DMS 273 treated with DMSO at 0.1 percent for 48 hours (cell line): ENCODE measurements at regions not wholly inside any gene's neighbourhood (a gene's known extent, or its start where the extent isn't known, plus 50 kb on each side); places are given as distances from the start of the nearest gene placed in this dataset.
"Not testable (repeated sequence)": the region's sequence is repeated elsewhere in the genome, so short reads cannot be mapped to it uniquely, and the experiment has no call there.

Source experiments
- DNase-seq: peaks from one replicate; lab custom pipeline; 2025; lab: John Stamatoyannopoulos, UW

- DNase-seq: no peak
Observed at GRCh38 chr2:182477774-182478173, 50.9 kb upstream of the PDE1A start.

DNA sequence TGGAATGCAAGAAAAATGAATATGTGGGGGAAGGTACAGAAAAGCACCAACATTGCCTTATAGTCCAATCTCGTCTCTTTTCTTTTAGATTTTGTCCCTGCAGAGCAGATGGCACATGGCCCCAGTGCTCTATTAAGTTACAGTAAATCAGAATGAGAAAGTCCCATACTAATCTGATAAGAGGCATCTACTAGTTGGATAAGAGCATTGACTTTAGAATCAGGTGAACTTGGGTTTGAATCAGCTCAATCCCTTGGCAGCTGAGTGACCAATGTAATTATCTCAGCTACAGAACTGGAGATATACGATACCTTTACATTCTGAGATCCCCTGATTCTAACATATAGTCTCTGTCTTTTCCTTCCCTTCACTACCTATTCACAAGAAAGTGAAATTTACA lies 54.8 kb upstream of the PDE1A start:
- DNase-seq: no peak

GRCh38 chr2:182482511-182482910 lies 55.7 kb upstream of the PDE1A start:
- DNase-seq: no peak

DNA sequence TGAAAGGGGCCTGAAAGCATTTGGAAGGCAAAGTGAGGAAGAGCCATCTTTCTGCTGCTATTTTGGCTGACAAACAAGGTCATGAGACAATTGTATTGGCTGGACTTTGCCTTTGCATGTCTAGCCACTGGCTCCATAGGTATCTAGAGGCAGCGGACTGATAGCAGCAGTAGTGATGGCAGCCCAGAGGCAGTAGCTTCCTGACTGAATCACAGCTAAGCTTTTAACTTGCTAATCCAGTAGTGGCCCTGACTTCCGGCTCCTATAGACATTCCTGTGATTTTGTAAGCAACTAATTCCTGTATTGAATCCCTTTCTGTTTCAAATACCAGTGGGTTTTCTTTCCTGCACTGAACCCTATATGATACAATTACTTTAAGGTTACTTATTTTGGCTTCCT lies 69.8 kb upstream of the PDE1A start:
- no peak for DNase-seq

DNA sequence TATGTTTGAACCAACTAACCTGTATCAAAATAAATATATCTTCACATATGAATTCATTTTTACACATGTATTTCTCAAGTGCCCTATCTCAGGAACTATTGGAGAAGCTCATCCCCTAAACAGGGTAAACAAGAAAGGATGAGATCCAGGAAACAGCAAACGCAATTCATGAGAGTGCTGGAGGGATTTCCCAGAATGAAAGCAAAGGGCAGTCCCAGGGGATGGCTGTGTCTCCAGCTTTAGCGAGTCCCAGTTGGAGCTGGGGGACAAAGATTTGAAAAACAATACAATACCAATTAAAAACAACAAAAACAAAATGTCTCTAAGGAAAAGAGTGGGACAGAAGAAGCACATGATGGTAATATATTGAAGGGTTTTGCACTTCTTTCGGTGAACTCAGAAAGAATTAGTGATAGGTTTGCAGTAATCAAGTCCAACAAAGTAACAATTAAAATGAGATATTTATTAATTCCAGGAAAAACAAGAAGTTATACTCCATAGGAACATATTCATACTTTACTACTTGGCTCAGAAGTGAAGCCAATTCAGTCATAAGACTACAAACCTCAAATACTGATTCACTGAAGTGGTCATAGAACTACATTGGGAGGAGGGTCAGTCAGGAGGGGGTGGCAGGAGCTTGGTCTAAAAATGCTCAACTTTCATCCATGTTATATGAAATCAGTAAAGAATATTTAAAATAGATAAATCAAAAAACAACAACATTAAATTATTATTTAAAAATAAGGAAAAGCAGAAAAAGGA lies 73.1 kb upstream of the PDE1A start:
- DNase-seq: no peak

GRCh38 chr2:182503886-182504285 lies 77.0 kb upstream of the PDE1A start:
- no peak for DNase-seq

DNA sequence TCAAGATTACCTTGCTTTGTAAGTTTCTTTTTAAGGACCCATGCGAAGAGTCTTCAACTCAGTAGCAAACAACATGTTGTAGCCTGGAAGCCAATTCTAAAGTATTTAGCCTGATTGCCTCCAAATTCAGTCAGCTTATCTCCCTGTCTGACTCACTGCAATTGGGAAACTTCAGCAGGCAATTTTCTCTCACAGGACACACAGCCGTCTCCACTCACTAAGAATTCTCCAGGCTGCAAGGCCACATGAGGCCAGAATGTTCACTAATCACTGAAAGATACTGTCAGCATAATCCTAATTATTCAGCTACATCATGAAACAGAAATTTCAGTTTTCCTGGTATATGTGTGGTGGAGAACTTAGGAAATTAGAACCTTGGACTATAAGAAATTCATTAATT lies 78.1 kb upstream of the PDE1A start:
- no peak for DNase-seq

DNA sequence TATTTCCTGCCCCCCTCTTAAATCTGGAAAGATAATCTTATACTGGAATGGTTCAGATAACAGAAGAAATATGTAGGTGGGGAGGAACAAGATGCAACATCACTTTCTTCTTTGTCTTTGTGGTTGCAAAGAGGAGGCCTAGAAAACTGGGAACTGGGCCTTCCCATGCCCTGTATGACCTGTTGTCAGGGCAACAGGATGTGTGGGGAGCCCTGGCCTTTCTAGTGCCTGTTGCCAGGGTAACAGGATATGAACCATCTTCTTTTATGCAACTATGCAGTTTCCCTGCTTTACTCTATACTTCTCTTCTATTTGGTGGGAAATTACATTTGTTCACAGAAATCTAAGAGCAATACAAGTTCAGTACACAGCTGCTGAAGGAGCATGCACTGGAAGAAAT lies 79.8 kb upstream of the PDE1A start:
- DNase-seq: no peak

DNA sequence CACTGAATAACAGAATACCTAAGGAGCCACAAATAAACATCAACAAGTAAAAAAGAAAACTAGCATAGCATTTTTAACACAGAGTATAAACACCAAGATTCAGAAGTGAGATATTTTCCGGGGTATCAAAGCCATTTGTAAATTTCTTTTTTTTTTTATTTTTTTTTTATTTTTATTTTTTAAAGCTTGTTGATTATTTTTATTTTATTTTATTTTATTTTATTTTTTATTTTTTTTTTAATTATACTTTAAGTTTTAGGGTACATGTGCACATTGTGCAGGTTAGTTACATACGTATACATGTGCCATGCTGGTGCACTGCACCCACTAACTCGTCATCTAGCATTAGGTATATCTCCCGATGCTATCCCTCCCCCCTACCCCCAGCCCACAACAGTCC lies 81.7 kb upstream of the PDE1A start:
- not testable (repeated sequence) for DNase-seq

DNA sequence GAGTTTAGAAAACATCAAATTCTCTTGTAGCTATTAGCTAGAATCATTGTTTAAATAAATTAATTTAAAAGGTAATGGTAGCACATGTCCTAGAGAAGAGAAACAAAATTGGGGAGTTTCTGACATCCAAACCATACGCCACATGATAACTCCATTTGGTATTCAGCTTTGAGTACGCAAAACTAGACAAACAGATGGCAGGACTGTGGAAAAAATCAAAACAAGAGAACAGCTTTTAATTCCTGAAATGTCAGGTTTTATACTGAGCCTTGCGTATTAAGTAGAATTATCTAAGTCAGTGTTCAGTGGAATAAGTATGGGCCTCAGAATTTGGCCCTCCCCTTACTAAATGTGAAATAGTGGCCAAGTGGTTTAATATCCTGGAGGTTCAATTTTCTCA lies 82.4 kb upstream of the PDE1A start:
- no peak for DNase-seq

DNA sequence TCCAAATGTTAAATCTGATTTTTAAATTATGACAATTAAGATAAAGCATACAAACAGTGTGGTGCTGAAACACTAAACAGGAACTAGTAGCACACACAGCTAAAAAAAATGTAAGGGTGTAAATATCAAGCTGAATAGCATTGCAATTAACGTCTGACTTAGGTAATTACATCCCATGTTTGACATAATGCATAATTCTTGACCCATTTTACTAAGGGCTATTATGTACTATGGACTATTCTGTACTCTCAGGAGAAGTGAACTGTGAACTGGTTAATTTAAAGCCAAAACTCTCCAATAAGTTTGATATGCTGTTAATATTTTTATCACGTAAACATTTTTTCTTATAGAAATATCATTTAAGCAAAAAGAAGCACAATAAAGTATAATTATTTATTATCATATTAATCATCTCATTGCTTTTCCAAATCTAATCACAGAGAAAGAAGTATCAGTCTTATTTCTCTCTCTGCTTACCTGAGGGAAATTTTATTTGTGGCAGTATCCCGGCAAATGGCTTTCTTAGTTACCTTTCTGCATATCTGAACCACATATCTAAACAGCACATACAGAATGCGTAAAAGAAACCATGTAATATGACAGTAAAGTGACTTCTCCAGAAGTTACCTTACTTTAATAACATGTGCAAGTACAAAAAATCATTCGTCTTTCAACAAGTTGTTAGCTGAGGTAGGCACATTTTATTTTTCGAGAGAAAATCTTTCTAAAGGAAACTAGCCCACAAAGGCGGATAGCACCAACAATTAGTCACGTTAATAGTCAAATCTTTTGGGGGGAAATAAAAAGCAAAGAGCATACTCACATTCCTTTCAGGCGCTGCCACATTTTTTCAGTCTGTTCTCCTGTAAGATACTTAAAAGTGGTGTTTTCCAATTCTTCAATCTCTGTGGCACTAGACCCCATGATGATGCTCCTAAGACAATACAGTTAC lies 94.9 kb upstream of the PDE1A start:
- DNase-seq: no peak

- peak; percentile 88 for DNase-seq
Observed at GRCh38 chr2:182522405-182522896, 95.6 kb upstream of the PDE1A start.

- DNase-seq: peak; percentile 86
Observed at GRCh38 chr2:182522972-182523473, 96.2 kb upstream of the PDE1A start.

GRCh38 chr2:182530636-182531035 lies 103.8 kb upstream of the PDE1A start:
- DNase-seq: no peak

DNA sequence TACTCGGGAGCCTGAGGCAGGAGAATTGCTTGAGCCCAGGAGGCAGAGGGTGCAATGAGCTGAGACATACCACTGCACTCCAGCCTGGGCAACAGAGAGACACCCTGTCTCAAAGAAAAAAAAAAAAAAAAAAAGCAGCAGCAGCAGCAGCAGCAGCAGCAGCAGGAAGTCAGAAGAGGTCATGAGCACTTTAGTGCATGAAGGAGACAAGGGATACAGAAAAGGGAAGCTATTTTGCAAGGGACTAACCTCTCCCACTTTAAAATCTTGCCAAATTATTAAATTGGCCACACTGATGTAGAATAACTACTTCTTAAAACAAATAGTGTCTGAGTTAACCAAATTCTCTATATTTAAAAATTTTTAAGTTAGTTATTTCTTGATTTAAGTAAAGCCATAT lies 113.4 kb upstream of the PDE1A start:
- DNase-seq: no peak

GRCh38 chr2:182541268-182541667 lies 114.4 kb upstream of the PDE1A start:
- no peak for DNase-seq

- DNase-seq: no peak
Observed at GRCh38 chr2:182542501-182543258, 115.8 kb upstream of the PDE1A start.

- DNase-seq: peak; percentile 24
Observed at GRCh38 chr2:182543741-182544525, 117.1 kb upstream of the PDE1A start.

DNA sequence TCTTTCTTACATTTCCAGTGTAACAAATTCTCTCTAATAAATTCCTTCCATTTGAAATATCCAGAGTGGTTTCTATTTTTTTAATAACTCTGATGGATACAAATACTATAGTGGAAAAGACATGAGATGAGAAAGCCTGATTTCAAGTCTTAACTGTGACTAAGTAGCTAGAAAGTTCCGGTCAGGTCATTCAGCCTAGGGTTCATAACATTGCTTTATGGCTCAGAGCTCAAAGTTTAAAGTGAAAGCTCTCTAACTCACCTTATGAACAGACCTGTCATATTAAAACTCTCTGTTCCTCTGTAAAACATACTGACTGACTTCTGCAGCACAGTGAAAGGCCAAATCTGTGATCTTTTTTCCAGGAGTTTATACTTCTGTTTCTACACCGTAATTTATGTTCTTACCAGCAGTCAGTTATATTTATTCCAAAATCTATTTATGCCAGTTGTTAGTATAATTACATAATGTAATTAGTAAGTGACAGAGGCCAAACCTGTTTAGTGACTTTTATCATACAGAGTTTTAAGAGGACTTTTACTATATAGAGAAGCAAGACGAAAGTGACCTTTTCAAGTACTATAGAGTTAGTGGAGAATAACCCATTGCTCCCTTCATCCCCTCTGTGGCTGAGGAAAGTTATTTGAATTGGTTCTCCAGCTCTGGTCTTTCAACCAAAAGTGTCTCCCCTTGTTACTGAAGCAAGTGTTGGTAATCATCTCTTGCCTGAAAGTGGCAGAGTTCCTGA lies 118.8 kb upstream of the PDE1A start:
- no peak for DNase-seq
